GM20000 (cell line): ENCODE measurements at regions not wholly inside any gene's neighbourhood (a gene's known extent, or its start where the extent isn't known, plus 50 kb on each side); places are given as distances from the start of the nearest gene placed in this dataset.

ENCODE experiments used
- DNase-seq: peaks from one replicate; pipeline ENCODE4 v3.0.0; 2012; ENCODE audit warnings: low spot score
- TF ChIP-seq, protein P1 (sequence below): IDR thresholded peaks from 2 replicates; pipeline ENCODE4 v1.5.1; 2012; ENCODE audit warnings: mild to moderate bottlenecking, control low read depth; ENCODE audit errors: extremely low read depth, missing control alignments

- peak; percentile 8 for DNase-seq
- TF ChIP-seq, protein P1, sequence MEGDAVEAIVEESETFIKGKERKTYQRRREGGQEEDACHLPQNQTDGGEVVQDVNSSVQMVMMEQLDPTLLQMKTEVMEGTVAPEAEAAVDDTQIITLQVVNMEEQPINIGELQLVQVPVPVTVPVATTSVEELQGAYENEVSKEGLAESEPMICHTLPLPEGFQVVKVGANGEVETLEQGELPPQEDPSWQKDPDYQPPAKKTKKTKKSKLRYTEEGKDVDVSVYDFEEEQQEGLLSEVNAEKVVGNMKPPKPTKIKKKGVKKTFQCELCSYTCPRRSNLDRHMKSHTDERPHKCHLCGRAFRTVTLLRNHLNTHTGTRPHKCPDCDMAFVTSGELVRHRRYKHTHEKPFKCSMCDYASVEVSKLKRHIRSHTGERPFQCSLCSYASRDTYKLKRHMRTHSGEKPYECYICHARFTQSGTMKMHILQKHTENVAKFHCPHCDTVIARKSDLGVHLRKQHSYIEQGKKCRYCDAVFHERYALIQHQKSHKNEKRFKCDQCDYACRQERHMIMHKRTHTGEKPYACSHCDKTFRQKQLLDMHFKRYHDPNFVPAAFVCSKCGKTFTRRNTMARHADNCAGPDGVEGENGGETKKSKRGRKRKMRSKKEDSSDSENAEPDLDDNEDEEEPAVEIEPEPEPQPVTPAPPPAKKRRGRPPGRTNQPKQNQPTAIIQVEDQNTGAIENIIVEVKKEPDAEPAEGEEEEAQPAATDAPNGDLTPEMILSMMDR: no peak
Measured at GRCh38 chr12:58291106-58291505, 349.7 kb downstream of the ATP23 start.

DNA sequence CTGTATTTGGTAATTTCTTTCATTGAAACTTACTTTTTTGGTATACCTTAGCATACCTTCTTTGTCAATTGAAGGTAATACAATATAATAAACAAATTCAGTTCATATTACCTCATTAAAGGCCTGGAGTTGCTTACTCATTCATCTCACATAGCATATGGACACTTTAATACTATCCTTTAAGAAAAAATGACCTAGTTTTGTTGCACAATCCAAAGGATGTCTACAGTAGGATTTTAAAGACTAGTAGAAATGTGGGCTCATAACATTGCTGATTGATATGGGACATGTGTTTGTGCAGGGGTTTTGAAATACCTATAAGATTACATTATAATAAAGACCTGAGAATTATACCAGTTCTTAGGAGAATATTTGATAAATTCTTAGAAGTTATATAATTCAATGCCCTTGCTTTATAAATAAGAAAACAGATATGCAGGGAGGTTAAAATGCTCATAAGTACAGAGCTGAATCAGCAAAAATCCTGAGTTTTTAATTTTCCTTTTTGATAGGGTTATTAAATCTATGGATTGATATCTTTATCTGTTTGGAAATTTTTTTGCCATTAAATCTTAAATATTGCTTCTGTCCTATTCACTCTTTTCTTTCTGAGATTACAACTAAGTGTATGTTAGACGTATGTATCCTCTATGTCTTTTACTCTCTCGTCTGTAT, 352.1 kb downstream of the ATP23 start:
- TF ChIP-seq, protein P1: no peak
- no peak for DNase-seq

DNA sequence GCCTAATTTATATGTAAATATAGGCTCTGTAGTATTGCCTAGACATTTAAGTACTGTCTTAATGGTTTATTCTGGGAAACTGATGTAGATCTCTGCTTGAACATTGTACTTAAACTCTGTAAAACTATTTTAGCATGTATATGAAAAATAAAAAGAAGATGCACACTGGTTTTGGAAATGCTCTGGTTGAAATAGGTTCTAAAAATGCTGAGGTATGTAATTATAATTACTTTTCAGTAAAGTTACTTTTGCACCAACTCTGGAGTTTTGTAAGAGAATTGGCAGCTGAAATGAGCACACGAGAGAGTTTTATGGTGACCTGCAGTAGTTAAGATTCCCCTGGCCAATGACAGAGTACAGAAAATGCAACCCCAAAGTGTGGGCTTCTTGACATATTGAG, 353.9 kb downstream of the ATP23 start:
- TF ChIP-seq, protein P1: no peak
- DNase-seq: no peak

DNA sequence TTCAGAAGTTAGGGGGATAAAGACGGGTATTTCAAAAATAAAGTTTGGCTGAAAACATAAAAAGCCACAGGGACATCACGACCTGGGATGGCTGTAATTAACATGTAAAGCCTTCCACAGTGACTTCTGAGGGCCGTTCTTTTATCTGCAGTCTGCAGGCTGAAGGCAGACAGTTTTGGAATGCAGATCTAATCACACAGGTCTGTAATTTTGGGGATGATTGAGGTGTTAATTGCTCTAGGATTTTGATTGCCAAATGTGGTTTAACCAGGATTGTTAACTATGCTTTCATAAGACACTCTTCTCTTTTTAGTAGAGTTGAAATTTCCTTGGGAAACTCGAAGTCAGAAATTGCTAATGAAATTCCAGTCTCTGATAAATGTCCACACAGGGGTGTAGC, 355.5 kb downstream of the ATP23 start:
- TF ChIP-seq, protein P1: no peak
- no peak for DNase-seq

DNA sequence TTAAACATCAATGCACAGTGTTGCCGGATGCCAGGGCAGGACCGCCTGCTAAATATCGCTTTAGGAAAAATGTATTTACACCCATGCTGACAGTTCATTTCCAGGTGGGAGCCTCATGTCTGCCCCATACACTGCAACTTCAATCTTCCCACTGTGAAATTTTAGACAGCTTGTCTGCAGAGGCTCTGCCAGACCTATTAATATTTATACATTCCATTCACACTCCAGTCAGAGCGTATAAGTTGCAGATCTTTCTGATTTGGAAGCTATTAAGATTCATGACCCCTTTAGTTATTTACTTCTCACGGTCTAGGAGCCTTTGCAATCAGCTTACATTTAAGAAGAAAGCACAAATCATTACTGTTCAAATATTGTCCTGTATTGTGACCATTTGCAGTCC, 357.4 kb downstream of the ATP23 start:
- TF ChIP-seq, protein P1: no peak
- DNase-seq: no peak

DNA sequence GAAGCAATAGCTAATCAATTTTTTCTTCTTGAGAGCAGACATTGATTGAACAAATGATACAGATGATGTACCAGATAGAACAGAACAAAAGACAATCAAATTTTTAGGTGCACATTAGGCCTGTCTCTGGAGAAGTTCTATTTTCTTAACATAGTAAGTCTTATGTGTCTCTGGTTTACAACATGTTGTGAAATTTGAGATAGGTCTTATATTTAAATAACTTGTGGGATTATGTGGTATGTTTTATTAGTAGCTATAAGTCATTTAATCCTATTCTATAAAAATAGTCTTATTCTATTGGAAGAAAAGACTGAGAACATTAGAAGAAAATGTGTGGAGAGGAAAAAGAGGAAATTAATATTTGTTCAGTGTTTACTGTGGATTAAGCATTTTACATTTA, 358.0 kb downstream of the ATP23 start:
- no peak for DNase-seq

DNA sequence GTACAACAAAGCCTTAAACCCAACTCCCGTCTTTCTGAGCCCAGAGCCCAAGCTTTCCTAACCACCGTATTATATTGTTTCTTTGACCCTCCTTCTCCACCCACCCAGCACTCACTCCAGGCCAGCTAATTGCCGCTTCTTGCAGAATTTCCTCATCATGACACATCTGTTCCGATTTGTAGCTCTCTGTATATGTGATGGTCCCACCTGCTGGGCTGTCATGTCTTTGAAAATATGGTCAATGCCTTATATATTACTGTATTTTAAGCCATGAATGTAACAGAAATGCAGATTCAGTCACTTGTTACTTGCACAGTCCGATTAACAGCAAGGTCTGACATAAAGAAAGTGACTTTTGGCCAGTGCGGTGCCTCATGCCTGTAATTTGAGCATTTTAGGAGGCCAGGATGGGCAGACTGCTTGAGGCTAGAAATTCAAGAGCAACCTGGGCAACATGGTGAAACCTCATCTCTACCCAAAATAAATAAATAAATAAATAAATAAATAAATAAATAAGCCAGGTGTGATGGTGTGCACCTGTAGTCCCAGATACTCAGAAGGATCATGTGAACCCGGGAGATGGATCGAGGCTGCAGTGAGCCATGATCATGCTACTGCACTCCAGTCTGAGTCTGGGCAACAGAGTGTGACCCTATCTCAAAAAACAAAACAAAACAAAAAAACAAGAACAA, 359.8 kb downstream of the ATP23 start:
- no peak for DNase-seq
- TF ChIP-seq, protein P1: no peak

More for the DNA sequence above, 358.0 kb downstream of the ATP23 start:
- TF ChIP-seq, protein P1: no peak
